ENCODE measurements at regions not wholly inside any gene's neighbourhood (a gene's known extent, or its start where the extent isn't known, plus 50 kb on each side); places are given as distances from the start of the nearest gene placed in this dataset.

DNA sequence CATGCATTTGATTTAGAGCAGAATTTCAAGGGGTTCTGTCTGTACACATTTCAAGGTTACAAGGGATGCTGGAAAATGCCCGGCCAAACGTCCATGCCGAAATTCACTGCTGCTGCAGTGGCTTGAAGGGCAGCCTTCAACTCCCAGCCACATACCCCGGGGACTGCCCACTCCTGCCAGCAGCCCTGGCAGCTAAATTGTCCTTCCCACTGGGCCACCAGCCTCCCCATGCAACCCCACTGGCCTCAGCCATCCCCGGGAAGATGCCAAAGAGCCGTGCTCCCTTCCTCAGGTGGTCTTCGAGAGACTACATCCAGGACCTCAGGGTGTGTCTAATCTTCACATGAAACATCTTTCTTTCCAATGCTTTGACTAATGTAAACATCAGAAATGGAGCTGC, 478.7 kb upstream of the MYT1L start:
- TF ChIP-seq, protein P1, sequence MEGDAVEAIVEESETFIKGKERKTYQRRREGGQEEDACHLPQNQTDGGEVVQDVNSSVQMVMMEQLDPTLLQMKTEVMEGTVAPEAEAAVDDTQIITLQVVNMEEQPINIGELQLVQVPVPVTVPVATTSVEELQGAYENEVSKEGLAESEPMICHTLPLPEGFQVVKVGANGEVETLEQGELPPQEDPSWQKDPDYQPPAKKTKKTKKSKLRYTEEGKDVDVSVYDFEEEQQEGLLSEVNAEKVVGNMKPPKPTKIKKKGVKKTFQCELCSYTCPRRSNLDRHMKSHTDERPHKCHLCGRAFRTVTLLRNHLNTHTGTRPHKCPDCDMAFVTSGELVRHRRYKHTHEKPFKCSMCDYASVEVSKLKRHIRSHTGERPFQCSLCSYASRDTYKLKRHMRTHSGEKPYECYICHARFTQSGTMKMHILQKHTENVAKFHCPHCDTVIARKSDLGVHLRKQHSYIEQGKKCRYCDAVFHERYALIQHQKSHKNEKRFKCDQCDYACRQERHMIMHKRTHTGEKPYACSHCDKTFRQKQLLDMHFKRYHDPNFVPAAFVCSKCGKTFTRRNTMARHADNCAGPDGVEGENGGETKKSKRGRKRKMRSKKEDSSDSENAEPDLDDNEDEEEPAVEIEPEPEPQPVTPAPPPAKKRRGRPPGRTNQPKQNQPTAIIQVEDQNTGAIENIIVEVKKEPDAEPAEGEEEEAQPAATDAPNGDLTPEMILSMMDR (IDR thresholded peaks at IDR 0.05; ENCODE audit: insufficient read depth, low read depth, low read length, missing control alignments), result no peak
- no peak for DNase-seq (ENCODE audit: low read depth)
- no peak overlapping the region for H3K4me3 ChIP-seq (ENCODE audit: low read depth, low read length)

DNA sequence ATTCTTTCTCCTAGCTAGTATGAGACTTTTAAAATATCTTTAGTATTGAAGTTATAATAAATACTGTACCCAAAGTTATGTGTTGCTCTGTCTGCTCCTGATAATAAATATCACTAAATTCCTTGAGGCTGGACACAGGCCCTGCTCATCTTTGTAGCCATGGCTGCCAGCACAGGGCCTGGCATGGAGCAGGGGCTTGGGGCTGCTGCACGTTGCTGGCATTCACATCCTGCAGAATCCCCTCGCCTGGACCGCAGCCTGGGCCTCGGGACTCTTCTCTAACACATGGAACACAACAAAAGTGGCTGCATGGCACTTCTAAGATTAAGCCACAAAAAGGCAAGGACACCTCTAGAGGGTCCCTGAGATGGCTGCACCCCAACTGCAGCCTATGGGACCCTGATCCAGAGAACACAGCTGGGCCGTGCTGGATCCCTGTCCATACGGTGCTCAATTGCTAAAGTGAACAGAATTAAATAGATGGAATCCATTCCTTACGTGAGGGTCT, 477.5 kb upstream of the MYT1L start:
- DNase-seq (ENCODE audit: low read depth), result no peak
- TF ChIP-seq, protein P1 (IDR thresholded peaks at IDR 0.05; ENCODE audit: insufficient read depth, low read depth, low read length, missing control alignments), result no peak
- H3K4me3 ChIP-seq (ENCODE audit: low read depth, low read length), result no peak overlapping the region

DNA sequence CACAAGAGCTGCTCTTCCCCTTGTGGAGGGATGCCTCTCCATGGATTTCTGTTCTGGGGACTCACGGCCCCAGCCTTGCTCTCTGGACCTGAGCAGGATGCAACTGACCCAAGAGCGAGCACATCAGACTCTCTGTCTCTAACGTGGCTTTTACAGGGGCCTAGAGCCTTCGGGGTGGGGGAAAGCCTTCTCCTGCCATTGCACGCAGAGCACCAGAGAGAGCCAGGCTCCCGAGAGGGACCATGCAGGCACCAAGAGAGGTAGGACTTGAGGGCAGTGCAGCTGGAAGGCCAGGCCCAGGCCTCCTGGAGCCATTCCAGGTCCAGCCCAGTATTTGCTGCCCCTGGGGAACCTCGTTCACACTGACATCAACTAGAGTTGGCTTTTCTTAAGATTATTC, 475.6 kb upstream of the MYT1L start:
- TF ChIP-seq, protein P1 (IDR thresholded peaks at IDR 0.05; ENCODE audit: insufficient read depth, low read depth, low read length, missing control alignments), result no peak
- H3K4me3 ChIP-seq (ENCODE audit: low read depth, low read length), result no peak overlapping the region
- no peak for DNase-seq (ENCODE audit: low read depth)

DNA sequence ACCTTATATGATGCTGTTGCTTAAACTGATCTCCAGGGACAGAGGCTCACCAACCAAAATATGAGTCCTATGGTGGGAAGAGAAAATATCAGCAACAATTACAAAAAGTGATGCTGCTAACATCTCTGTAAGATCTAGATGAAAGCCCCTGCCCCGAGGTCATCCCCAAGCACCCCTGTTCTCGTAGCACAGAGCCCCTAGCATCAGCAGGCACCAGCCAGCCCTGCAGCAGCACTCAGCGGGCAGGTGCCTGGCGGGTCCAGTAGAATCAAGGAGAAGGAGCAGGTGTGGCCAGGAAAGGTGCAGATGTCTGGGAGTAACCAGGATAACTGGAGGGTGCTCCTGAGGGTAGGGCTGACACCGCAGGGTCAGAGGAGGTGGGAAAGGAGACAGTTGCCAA, 474.2 kb upstream of the MYT1L start:
- no peak overlapping the region for H3K4me3 ChIP-seq (ENCODE audit: low read depth, low read length)
- DNase-seq (ENCODE audit: low read depth), result no peak
- TF ChIP-seq, protein P1 (IDR thresholded peaks at IDR 0.05; ENCODE audit: insufficient read depth, low read depth, low read length, missing control alignments), result no peak

DNA sequence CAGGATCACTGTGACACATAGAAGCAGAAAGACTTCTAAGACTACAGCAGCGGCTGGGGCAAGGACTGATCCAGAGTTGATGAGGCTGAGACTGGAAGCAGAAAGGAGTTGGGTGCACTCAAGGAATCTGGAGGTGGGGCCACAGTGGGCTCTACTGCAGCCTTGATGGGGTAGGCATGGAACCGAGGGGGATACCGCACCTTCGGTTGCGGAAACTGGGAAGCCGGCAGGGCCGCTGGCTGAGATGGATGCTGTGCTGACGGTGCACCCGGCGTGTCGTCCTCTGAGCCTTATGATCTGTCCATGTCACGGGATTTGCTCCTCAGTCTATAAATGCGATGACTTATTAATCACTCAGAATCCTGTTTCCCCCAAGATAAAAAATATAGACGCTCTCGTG, 473.5 kb upstream of the MYT1L start:
- H3K4me3 ChIP-seq (ENCODE audit: low read depth, low read length), result no peak overlapping the region
- DNase-seq (ENCODE audit: low read depth), result no peak
- TF ChIP-seq, protein P1 (IDR thresholded peaks at IDR 0.05; ENCODE audit: insufficient read depth, low read depth, low read length, missing control alignments), result no peak

DNA sequence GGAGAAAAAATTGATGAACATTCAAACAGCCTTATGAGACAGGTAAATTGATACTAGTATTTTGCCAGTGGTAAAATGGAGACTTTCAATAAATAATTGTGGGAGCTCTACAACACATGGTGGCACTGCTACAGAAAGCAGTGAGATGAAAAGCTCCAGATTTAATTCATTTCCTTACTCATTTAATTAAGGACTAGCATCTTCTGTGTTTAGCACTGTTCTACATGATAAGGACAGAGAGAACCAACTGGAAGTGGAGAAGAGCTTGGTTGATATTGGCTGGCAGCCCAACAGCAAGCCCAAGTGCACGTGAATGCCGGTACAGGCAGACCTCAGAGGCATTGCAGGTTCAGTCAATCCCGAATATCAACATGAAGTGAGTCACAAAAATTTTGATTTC, 470.4 kb upstream of the MYT1L start:
- DNase-seq (ENCODE audit: low read depth), result no peak
- no peak overlapping the region for H3K4me3 ChIP-seq (ENCODE audit: low read depth, low read length)
- TF ChIP-seq, protein P1 (IDR thresholded peaks at IDR 0.05; ENCODE audit: insufficient read depth, low read depth, low read length, missing control alignments), result no peak

DNA sequence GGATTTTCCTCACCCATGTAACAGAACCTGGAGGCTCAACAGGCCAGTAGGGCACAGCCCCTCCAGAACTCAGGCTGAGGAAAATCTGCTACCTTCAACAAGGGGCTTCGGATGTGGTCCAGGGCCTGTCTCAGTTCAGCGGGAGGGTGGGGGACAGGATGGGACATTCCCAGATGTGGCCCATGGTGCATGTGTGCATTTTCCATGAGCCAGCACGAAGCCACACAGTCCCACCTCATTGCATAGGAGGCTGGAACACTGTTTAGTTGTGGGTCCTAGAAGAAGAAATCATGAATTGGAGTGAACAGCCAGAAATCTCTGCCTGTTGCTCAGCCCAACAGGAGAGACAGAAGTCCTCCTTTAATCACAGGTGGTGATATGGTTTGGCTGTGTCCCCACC, 469.6 kb upstream of the MYT1L start:
- TF ChIP-seq, protein P1 (IDR thresholded peaks at IDR 0.05; ENCODE audit: insufficient read depth, low read depth, low read length, missing control alignments), result no peak
- H3K4me3 ChIP-seq (ENCODE audit: low read depth, low read length), result no peak overlapping the region
- no peak for DNase-seq (ENCODE audit: low read depth)
